Peyer's patch (tissue), 4 donors: ENCODE measurements at regions not wholly inside any gene's neighbourhood (a gene's known extent, or its start where the extent isn't known, plus 50 kb on each side); places are given as distances from the start of the nearest gene placed in this dataset.

Experiments used
- DNase-seq, 3 donors: peaks; one replicate each; pipeline ENCODE4 v3.0.0-alpha.2; 2017 to 2019
- H3K27ac ChIP-seq, 4 donors: fragments of 200-600 bp; sonication (generic); one replicate each; pipeline ENCODE4 v1.5.1; 2016 to 2019
- H3K27me3 ChIP-seq, 2 donors: fragments of 200-600 bp; sonication (generic); one replicate each; pipeline ENCODE4 v1.5.1; 2019
- H3K36me3 ChIP-seq, 3 donors: fragments of 200-600 bp; sonication (generic); one replicate each; pipeline ENCODE4 v1.5.1; 2016 to 2019
- H3K4me1 ChIP-seq, 4 donors: fragments of 200-600 bp; sonication (generic); one replicate each; pipeline ENCODE4 v1.5.1; 2016 to 2019
- H3K4me3 ChIP-seq, 4 donors: fragments of 200-600 bp; sonication (generic); 1 replicate in 3 of 4; 2 replicates in 1 of 4; pipeline ENCODE4 v1.5.1; 2016 to 2019; ENCODE audit warnings: mild to moderate bottlenecking in 1 of 4
- H3K9me3 ChIP-seq, 4 donors: fragments of 200-600 bp; sonication (generic); one replicate each; pipeline ENCODE4 v1.5.1; 2016 to 2019; ENCODE audit warnings: mild to moderate bottlenecking in 1 of 4
- CTCF ChIP-seq, 6 experiments: fragments of 450-650 bp in 4 of 6; fragments of 200-600 bp in 2 of 6; sonication (generic) in 1 of 6; IDR thresholded peaks; one replicate each; pipeline ENCODE4 v1.5.1; 2017 to 2019; ENCODE audit warnings: antibody characterized with exemption in 6 of 6, mild to moderate bottlenecking in 3 of 6, moderate library complexity in 1 of 6
- POLR2A ChIP-seq, 2 donors: fragments of 450-650 bp; IDR thresholded peaks; one replicate each; pipeline ENCODE4 v1.5.1; 2017; ENCODE audit warnings: antibody characterized with exemption in 2 of 2, mild to moderate bottlenecking in 2 of 2, moderate library complexity in 2 of 2

- Histone ChIP-seq H3K4me1 (no peaks in the 10 kb centered on the region), H3K27me3 (no peaks in the 10 kb centered on the region), H3K36me3 (no peaks in the 10 kb centered on the region), H3K4me3 (no peak overlapping the region), H3K27ac (no peak overlapping the region), H3K9me3 (no peaks in the 10 kb centered on the region)
- no peak for TF ChIP-seq CTCF (IDR thresholded peaks at IDR 0.05)
- TF ChIP-seq POLR2A (IDR thresholded peaks at IDR 0.05), result no peak
- no peak for DNase-seq
These were observed 1568.1 kb downstream of the EFNB2 start for GRCh38 chr13:104967376-104967775.

- TF ChIP-seq CTCF (IDR thresholded peaks at IDR 0.05) (no peak), POLR2A (IDR thresholded peaks at IDR 0.05) (no peak)
- H3K9me3 ChIP-seq, result no peaks in the 10 kb centered on the region
- DNase-seq, result no peak
- no peaks in the 10 kb centered on the region for H3K27me3 ChIP-seq
- H3K4me3 ChIP-seq, result no peak overlapping the region
- no peaks in the 10 kb centered on the region for H3K36me3 ChIP-seq
- no peaks in the 10 kb centered on the region for H3K4me1 ChIP-seq
- no peak overlapping the region for H3K27ac ChIP-seq
These were observed 1573.1 kb downstream of the EFNB2 start for GRCh38 chr13:104962411-104962810.

- Histone ChIP-seq H3K9me3 (no peaks in the 10 kb centered on the region), H3K4me1 (no peaks in the 10 kb centered on the region), H3K27me3 (no peaks in the 10 kb centered on the region), H3K4me3 (no peak overlapping the region), H3K36me3 (no peaks in the 10 kb centered on the region), H3K27ac (no peak overlapping the region)
- DNase-seq, result no peak
- no peak for TF ChIP-seq CTCF (IDR thresholded peaks at IDR 0.05)
- no peak for TF ChIP-seq POLR2A (IDR thresholded peaks at IDR 0.05)
These were observed 1574.2 kb downstream of the EFNB2 start for GRCh38 chr13:104961246-104961645.

- no peaks in the 10 kb centered on the region for H3K4me1 ChIP-seq
- no peak overlapping the region for H3K27ac ChIP-seq
- no peak for DNase-seq
- H3K36me3 ChIP-seq, result no peaks in the 10 kb centered on the region
- TF ChIP-seq CTCF (IDR thresholded peaks at IDR 0.05), result no peak
- TF ChIP-seq POLR2A (IDR thresholded peaks at IDR 0.05), result no peak
- no peak overlapping the region for H3K4me3 ChIP-seq
- no peaks in the 10 kb centered on the region for H3K27me3 ChIP-seq
- H3K9me3 ChIP-seq, result no peaks in the 10 kb centered on the region
These were observed 1581.3 kb downstream of the EFNB2 start for GRCh38 chr13:104954210-104954609.

- H3K4me3 ChIP-seq, result no peak overlapping the region
These were observed 1581.9 kb downstream of the EFNB2 start for GRCh38 chr13:104953588-104953987.

More at GRCh38 chr13:104953588-104953987, 1581.9 kb downstream of the EFNB2 start:
- no peaks in the 10 kb centered on the region for H3K36me3 ChIP-seq
- no peak overlapping the region for H3K27ac ChIP-seq
- H3K27me3 ChIP-seq, result no peaks in the 10 kb centered on the region
- TF ChIP-seq CTCF (IDR thresholded peaks at IDR 0.05), result no peak
- TF ChIP-seq POLR2A (IDR thresholded peaks at IDR 0.05), result no peak
- H3K4me1 ChIP-seq, result no peaks in the 10 kb centered on the region
- DNase-seq, result no peak
- H3K9me3 ChIP-seq, result no peaks in the 10 kb centered on the region
